ENCODE measurements at regions not wholly inside any gene's neighbourhood (a gene's known extent, or its start where the extent isn't known, plus 50 kb on each side); places are given as distances from the start of the nearest gene placed in this dataset.

DNA sequence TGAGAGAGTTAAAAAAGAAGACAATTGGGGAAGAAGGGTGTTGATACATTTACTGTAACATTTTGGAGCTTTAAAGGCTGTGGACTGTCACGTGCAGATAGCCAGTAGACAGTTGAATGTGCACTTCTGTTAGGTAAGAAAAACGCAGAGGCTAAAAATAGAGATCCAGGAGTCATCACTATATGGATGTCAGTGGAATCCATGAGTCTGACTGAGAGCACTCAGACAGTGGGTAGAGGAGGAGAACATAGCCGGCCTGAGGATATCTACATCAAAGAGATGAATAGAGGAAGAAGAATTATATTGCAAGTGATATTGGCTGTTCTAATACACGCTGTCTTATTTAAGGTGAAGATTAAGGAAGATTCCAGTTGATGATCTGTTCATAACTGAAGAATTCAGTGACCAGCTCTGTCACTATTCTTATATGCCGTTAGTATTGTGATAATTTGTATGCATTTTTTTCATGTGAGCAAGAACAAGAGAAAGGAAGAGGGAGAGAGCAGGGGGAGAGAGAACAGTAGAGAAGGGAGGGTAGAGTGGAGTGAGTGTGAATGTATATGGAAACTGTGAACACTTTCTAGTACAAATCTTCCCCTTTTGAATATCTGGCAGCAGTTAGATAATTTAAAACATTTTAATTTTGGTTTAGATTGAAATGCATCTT lies 344.8 kb downstream of the CHRM3 start:
- no peak for DNase-seq (ENCODE audit: extremely low read depth, insufficient read length)
- no peak overlapping the region for H3K4me3 ChIP-seq (replicated peaks; ENCODE audit: low read depth, low read length)
- TF ChIP-seq CTCF (IDR thresholded peaks at IDR 0.05; ENCODE audit: insufficient read depth, low read length, poor library complexity, severe bottlenecking) = no peak
- H3K36me3 ChIP-seq (ENCODE audit: control insufficient read depth, insufficient read depth, low read length) = no peaks in the 10 kb centered on the region
- H3K27me3 ChIP-seq (replicated peaks; ENCODE audit: control insufficient read depth, insufficient read depth, low read length) = no peaks in the 10 kb centered on the region

- no peak for DNase-seq (ENCODE audit: extremely low read depth, insufficient read length)
- TF ChIP-seq CTCF (IDR thresholded peaks at IDR 0.05; ENCODE audit: insufficient read depth, low read length, poor library complexity, severe bottlenecking) = no peak
- Histone ChIP-seq H3K27me3 (replicated peaks; ENCODE audit: control insufficient read depth, insufficient read depth, low read length) (no peaks in the 10 kb centered on the region), H3K36me3 (ENCODE audit: control insufficient read depth, insufficient read depth, low read length) (no peaks in the 10 kb centered on the region), H3K4me3 (replicated peaks; ENCODE audit: low read depth, low read length) (no peak overlapping the region)
These were observed 346.4 kb downstream of the CHRM3 start for GRCh38 chr1:239732770-239733169.

GRCh38 chr1:239733995-239734394 lies 347.6 kb downstream of the CHRM3 start:
- no peaks in the 10 kb centered on the region for H3K27me3 ChIP-seq (replicated peaks; ENCODE audit: control insufficient read depth, insufficient read depth, low read length)
- no peak overlapping the region for H3K4me3 ChIP-seq (replicated peaks; ENCODE audit: low read depth, low read length)
- H3K36me3 ChIP-seq (ENCODE audit: control insufficient read depth, insufficient read depth, low read length) = no peaks in the 10 kb centered on the region
- no peak for TF ChIP-seq CTCF (IDR thresholded peaks at IDR 0.05; ENCODE audit: insufficient read depth, low read length, poor library complexity, severe bottlenecking)
- no peak for DNase-seq (ENCODE audit: extremely low read depth, insufficient read length)

DNA sequence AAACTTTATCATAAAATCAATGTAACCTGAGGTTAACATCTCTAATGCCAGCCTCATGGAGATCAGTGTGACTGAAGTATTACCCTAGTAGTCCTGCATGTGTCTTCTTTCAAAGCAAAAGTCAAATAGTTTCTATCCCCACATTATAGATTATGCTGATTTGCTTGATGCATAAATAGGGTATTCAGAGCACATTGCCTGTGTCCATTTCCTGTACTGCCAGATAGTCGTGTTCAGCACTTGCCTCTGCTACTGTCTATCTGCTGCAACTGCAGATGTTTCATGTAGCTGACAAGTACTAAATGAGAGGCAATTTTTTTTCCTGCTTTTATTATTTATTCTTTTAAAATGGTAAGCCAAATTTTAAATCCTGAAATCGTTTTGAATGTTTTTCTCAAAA lies 348.7 kb downstream of the CHRM3 start:
- TF ChIP-seq CTCF (IDR thresholded peaks at IDR 0.05; ENCODE audit: insufficient read depth, low read length, poor library complexity, severe bottlenecking) = no peak
- H3K4me3 ChIP-seq (replicated peaks; ENCODE audit: low read depth, low read length) = no peak overlapping the region

DNA sequence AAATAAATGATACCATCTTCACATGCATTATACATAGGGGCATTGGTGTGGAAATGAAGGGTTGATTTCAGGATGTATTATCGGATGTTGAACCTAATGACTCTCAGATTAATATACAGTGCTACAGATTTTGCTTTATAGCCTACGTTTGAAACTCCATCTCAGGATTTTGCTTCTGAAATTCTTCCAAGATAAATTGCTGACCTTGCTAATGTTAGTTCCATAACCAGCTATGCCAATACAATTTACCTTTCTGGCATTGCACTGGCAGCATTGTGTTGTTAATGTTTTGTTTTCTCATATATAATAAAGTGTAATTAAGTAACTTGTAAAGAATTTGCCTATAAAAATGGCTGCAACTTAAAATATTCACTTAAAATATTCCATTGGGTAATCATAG lies 350.1 kb downstream of the CHRM3 start:
- no peaks in the 10 kb centered on the region for H3K27me3 ChIP-seq (replicated peaks; ENCODE audit: control insufficient read depth, insufficient read depth, low read length)
- TF ChIP-seq CTCF (IDR thresholded peaks at IDR 0.05; ENCODE audit: insufficient read depth, low read length, poor library complexity, severe bottlenecking) = no peak
- no peak overlapping the region for H3K4me3 ChIP-seq (replicated peaks; ENCODE audit: low read depth, low read length)
- no peaks in the 10 kb centered on the region for H3K36me3 ChIP-seq (ENCODE audit: control insufficient read depth, insufficient read depth, low read length)
- no peak for DNase-seq (ENCODE audit: extremely low read depth, insufficient read length)

More for the DNA sequence above, 348.7 kb downstream of the CHRM3 start:
- H3K36me3 ChIP-seq (ENCODE audit: control insufficient read depth, insufficient read depth, low read length) = no peaks in the 10 kb centered on the region
- no peaks in the 10 kb centered on the region for H3K27me3 ChIP-seq (replicated peaks; ENCODE audit: control insufficient read depth, insufficient read depth, low read length)
- no peak for DNase-seq (ENCODE audit: extremely low read depth, insufficient read length)

DNA sequence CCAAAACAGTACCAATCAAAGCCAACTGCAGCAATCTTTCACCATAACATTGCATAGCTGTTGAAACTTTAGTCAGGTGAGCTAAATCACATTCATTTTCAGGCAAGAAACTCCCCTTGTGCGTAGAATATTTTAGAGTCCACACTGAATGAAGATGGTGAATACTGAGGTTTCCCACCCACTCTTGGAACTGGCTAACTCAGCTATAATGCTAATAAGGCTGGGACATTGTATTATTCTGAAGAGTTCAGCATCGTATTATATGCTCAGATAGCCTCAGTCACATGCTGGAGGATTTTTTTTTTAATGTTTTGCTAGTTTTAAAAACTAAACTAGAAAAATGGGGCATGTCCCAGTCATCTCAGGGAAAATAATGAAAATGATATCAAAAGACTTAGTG lies 352.3 kb upstream of the FMN2 start:
- TF ChIP-seq CTCF (IDR thresholded peaks at IDR 0.05; ENCODE audit: insufficient read depth, low read length, poor library complexity, severe bottlenecking) = no peak
- no peak overlapping the region for H3K4me3 ChIP-seq (replicated peaks; ENCODE audit: low read depth, low read length)
- no peaks in the 10 kb centered on the region for H3K27me3 ChIP-seq (replicated peaks; ENCODE audit: control insufficient read depth, insufficient read depth, low read length)
- H3K36me3 ChIP-seq (ENCODE audit: control insufficient read depth, insufficient read depth, low read length) = no peaks in the 10 kb centered on the region
- DNase-seq (ENCODE audit: extremely low read depth, insufficient read length) = no peak
